Keratinocyte (primary cell): ENCODE measurements at regions not wholly inside any gene's neighbourhood (a gene's known extent, or its start where the extent isn't known, plus 50 kb on each side); places are given as distances from the start of the nearest gene placed in this dataset.

Source experiments
- DNase-seq: peaks from one replicate; pipeline ENCODE4 v3.0.0-alpha.2; 2011; ENCODE audit warnings: low read depth, missing footprints, low spot score
- FAIRE-seq: peaks from 2 replicates; lab custom pipeline; 2011; peaks lifted over from hg19 to GRCh38; lab: Jason Lieb, UNC
- H2AFZ ChIP-seq: 2 replicates; pipeline ENCODE4 v1.6.0; 2012; ENCODE audit warnings: low read length, control low read depth, inconsistent platforms; ENCODE audit not compliant: control insufficient read depth
- H3K27ac ChIP-seq: 2 replicates; pipeline ENCODE4 v1.5.1; 2011; ENCODE audit warnings: low read length; ENCODE audit not compliant: control insufficient read depth, insufficient read depth
- H3K27me3 ChIP-seq: 3 replicates; pipeline ENCODE4 v1.6.0; 2011; ENCODE audit warnings: low read length; ENCODE audit not compliant: control insufficient read depth, insufficient read depth; ENCODE audit errors: extremely low read depth
- H3K36me3 ChIP-seq, 2 experiments: 2 replicates in 1 of 2; 3 replicates in 1 of 2; pipeline ENCODE4 v1.5.1; 2011; ENCODE audit warnings: low read length in 2 of 2, mild to moderate bottlenecking in 1 of 2; ENCODE audit not compliant: control insufficient read depth in 2 of 2, insufficient read depth in 2 of 2; ENCODE audit errors: extremely low read depth in 1 of 2
- H3K4me1 ChIP-seq: 3 replicates; pipeline ENCODE4 v1.5.1; 2011; ENCODE audit warnings: low read length; ENCODE audit not compliant: control insufficient read depth, insufficient read depth; ENCODE audit errors: extremely low read depth
- H3K4me2 ChIP-seq: 3 replicates; pipeline ENCODE4 v1.6.0; 2011; ENCODE audit warnings: low read depth, low read length; ENCODE audit not compliant: control insufficient read depth, insufficient read depth; ENCODE audit errors: extremely low read depth
- H3K4me3 ChIP-seq, 3 experiments: fragments of 200-600 bp in 1 of 3; sonication (generic) in 1 of 3; 2 replicates in 2 of 3; 3 replicates in 1 of 3; pipeline ENCODE4 v1.5.1; 2011 to 2016; ENCODE audit warnings: low read length in 3 of 3, mild to moderate bottlenecking in 3 of 3, control low read depth in 2 of 3, inconsistent platforms in 1 of 3, low read depth in 1 of 3, mixed read lengths in 1 of 3, mixed run types in 1 of 3, moderate library complexity in 1 of 3; ENCODE audit not compliant: control insufficient read depth in 2 of 3, insufficient read depth in 2 of 3; ENCODE audit errors: extremely low read depth in 1 of 3
- H3K79me2 ChIP-seq: 2 replicates; pipeline ENCODE4 v1.6.0; 2012; ENCODE audit warnings: low read length; ENCODE audit not compliant: control insufficient read depth, insufficient read depth
- H3K9ac ChIP-seq: 3 replicates; pipeline ENCODE4 v1.6.0; 2011; ENCODE audit warnings: low read length; ENCODE audit not compliant: control insufficient read depth, insufficient read depth; ENCODE audit errors: extremely low read depth
- H3K9me1 ChIP-seq: 3 replicates; pipeline ENCODE4 v1.6.0; 2011; ENCODE audit warnings: low read length; ENCODE audit not compliant: control insufficient read depth, insufficient read depth; ENCODE audit errors: extremely low read depth
- H3K9me3 ChIP-seq: 2 replicates; pipeline ENCODE4 v1.5.1; 2012; ENCODE audit warnings: low read depth, low read length; ENCODE audit not compliant: control insufficient read depth
- H4K20me1 ChIP-seq: 3 replicates; pipeline ENCODE4 v1.6.0; 2011; ENCODE audit warnings: low read length; ENCODE audit not compliant: control insufficient read depth, insufficient read depth; ENCODE audit errors: extremely low read depth
- EZH2 ChIP-seq: IDR thresholded peaks from one replicate; pipeline ENCODE4 v1.6.1; 2012; ENCODE audit warnings: inconsistent platforms, mild to moderate bottlenecking, low read length, moderate library complexity
- dilution Hi-C: fragments of 300-500 bp; cut with MboI; formaldehyde crosslinking; loops from one replicate; pipeline ENCODE4 v1.7.0; 2020; ENCODE audit warnings: low sequenced_read_pairs; ENCODE audit not compliant: extremely low pct_ligation_motif_present
- TF ChIP-seq, protein P1 (sequence below), 3 experiments: IDR thresholded peaks in 1 of 3; conservative IDR thresholded peaks in 1 of 3; optimal IDR thresholded peaks in 1 of 3; 2 replicates in 2 of 3; 3 replicates in 1 of 3; pipeline versions ENCODE3 to v1.5.1; 2011; ENCODE audit warnings: low read length in 3 of 3, mild to moderate bottlenecking in 3 of 3, moderate library complexity in 2 of 3, control low read depth in 1 of 3, inconsistent platforms in 1 of 3; ENCODE audit not compliant: insufficient read depth in 2 of 3; ENCODE audit errors: extremely low read depth in 1 of 3

DNA sequence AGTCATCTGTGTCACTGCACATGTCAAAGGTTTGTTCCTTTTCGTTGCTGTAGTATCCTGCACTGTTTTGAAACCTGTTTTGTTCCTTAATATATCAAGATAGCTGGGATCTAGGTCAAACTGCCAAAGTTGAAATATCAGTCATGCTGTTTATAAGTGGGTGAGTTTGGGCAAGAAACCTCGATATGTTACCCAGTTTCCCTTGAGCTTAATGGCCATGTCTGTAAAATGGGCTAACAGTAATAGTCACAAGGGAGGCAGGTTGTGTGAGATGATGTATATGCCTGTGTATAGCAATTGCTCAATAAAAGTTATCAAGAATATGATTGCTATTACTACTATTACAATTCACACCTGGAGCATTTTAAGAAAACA lies 57.1 kb downstream of the BHLHE40 start:
- Histone ChIP-seq H3K9me3 (no peaks in the 10 kb centered on the region), H3K79me2 (no peaks in the 10 kb centered on the region), H4K20me1 (no peaks in the 10 kb centered on the region), H3K9me1 (no peaks in the 10 kb centered on the region), H3K4me3 (no peak overlapping the region), H2AFZ (no peak overlapping the region), H3K4me1 (no peaks in the 10 kb centered on the region), H3K27me3 (no peaks in the 10 kb centered on the region), H3K27ac (no peak overlapping the region), H3K9ac (no peak overlapping the region), H3K4me2 (no peak overlapping the region), H3K36me3 (no peaks in the 10 kb centered on the region)
- TF ChIP-seq EZH2, result no peak
- TF ChIP-seq, protein P1, sequence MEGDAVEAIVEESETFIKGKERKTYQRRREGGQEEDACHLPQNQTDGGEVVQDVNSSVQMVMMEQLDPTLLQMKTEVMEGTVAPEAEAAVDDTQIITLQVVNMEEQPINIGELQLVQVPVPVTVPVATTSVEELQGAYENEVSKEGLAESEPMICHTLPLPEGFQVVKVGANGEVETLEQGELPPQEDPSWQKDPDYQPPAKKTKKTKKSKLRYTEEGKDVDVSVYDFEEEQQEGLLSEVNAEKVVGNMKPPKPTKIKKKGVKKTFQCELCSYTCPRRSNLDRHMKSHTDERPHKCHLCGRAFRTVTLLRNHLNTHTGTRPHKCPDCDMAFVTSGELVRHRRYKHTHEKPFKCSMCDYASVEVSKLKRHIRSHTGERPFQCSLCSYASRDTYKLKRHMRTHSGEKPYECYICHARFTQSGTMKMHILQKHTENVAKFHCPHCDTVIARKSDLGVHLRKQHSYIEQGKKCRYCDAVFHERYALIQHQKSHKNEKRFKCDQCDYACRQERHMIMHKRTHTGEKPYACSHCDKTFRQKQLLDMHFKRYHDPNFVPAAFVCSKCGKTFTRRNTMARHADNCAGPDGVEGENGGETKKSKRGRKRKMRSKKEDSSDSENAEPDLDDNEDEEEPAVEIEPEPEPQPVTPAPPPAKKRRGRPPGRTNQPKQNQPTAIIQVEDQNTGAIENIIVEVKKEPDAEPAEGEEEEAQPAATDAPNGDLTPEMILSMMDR (optimal IDR thresholded peaks at IDR 0.05 in 1 of 3, IDR thresholded peaks at IDR 0.05 in 1 of 3, conservative IDR thresholded peaks at IDR 0.05 in 1 of 3; ENCODE audit: extremely low read depth in 1 of 3, insufficient read depth in 2 of 3, low read length in 3 of 3), result no peak
- FAIRE-seq (no peak), DNase-seq (no peak)
- dilution Hi-C loops, result no loop called here

DNA sequence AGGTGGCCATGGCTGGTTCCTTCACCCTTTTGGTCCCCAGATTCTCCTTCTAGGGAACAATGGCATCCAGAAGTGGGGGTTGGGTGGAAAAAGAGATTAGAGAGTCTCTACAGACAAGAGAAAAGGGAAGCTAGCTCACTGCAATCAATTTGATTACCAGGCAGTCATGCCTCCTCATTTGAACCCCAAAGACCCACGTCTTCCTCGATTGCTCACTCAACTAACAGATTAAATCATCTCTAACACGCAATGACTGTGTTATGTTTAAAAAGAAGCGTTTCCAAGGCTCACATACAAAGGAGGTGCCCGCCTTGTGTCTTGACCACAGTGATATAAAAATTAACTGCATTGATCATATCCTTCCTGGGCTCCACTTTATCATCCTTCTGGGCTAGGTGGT lies 57.6 kb downstream of the BHLHE40 start:
- no peak for DNase-seq
- dilution Hi-C loops, result no loop called here
- no peaks in the 10 kb centered on the region for H3K4me1 ChIP-seq
- H4K20me1 ChIP-seq, result no peaks in the 10 kb centered on the region
- FAIRE-seq, result no peak
- H3K4me2 ChIP-seq, result no peak overlapping the region
- no peak overlapping the region for H3K9ac ChIP-seq
- no peaks in the 10 kb centered on the region for H3K9me1 ChIP-seq
- H3K4me3 ChIP-seq, result no peak overlapping the region
- H2AFZ ChIP-seq, result no peak overlapping the region
- H3K27ac ChIP-seq, result no peak overlapping the region
- no peaks in the 10 kb centered on the region for H3K9me3 ChIP-seq
- no peaks in the 10 kb centered on the region for H3K27me3 ChIP-seq
- H3K79me2 ChIP-seq, result no peaks in the 10 kb centered on the region
- no peak for TF ChIP-seq EZH2
- TF ChIP-seq, protein P1 (optimal IDR thresholded peaks at IDR 0.05 in 1 of 3, IDR thresholded peaks at IDR 0.05 in 1 of 3, conservative IDR thresholded peaks at IDR 0.05 in 1 of 3; ENCODE audit: extremely low read depth in 1 of 3, insufficient read depth in 2 of 3, low read length in 3 of 3), result no peak
- H3K36me3 ChIP-seq, result no peaks in the 10 kb centered on the region
